Activated CD4-positive, CD25-positive, alpha-beta regulatory T cell treated with anti-CD3 and anti-CD28 coated beads, Interleukin-2, amount 50 U/mL, for 16 hours (primary cell): ENCODE measurements at regions not wholly inside any gene's neighbourhood (a gene's known extent, or its start where the extent isn't known, plus 50 kb on each side); places are given as distances from the start of the nearest gene placed in this dataset.
"Not testable (repeated sequence)": the region's sequence is repeated elsewhere in the genome, so short reads cannot be mapped to it uniquely, and the experiment has no call there.

Experiments
- DNase-seq: peaks from one replicate; pipeline ENCODE4 v3.0.0-alpha.2; 2020; ENCODE audit warnings: low read depth, low spot score

DNA sequence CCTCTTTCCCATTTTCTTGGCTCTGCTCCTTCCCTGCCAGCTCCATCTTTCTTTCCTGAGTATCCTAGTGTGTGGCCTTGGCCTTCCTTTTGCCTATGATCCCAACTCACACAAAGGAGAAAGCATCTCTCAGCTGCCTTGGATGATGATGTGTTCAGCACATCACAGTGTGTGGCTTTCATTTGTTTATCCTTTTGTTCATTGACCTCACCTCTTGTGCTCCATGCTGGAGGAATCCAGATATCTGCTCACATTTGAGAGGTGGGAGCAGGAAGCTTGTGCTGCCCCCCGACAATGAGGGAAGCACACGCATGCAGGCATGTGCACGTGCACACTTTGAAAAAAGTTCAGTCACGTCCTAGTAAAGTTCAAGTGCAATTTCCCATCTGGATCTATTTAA lies 131.0 kb downstream of the SMIM20 start:
- no peak for DNase-seq

DNA sequence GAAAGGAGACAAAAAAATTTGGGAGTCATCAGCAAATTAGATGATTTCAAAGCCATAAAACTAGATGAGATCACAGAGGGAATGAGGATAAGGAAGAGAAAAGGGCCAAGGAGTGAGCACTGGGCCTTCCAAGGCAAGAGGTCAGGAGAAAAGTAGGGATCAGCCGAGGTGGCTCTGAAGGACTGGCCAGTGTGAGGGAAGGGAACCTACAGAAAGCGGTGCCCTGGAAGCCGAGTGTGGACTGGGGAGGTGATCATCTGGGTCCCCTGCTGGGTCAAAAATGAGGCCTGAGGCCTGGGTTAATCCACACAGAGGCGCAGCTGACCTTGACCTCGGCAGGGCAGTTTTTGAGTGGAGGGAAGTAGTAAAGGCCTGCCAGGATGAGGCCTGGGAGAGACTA lies 133.8 kb downstream of the SMIM20 start:
- no peak for DNase-seq

DNA sequence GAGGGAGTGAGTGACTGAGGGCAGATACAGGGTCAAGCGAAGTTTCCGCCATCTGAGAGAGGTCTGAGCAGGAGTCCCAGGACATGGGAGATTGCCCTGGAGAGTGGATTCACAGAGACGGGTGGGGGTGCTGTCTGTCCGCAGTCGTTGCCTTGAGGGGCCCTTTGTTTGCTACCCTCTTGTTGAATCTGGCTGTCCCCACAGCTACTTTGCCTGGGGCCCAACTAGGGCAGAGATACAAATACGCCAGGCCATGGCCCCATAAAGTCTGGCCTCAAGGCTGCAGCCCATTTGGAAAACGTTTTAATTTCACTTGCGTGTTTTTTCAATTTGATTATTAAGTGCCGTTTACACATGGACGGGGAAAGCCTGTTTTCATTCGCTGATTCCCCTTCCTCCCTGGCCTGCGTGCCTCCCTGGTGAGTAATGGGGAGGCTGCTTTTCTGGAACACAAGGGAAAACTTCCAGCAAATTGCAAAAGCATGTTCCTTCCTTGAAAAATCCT lies 134.4 kb downstream of the SMIM20 start:
- DNase-seq: no peak

DNA sequence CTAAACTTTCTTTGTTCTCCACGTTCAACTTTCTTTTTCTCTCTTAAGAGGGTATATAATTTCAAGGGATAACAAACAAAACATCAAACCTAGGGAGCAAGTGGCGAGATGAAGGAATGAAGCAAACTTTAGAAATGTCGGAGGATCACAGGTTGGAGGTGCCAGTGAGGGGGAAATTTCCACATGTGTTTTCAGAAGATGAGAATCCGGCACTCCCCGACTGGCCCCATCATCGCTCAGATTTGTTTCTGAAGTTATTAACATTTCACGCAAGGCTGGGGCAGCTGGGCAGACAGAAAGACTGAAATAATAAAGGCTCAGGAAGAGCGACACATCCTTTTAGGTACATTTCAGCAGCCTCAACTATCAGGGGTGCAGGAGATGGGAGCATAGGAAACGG lies 134.9 kb downstream of the SMIM20 start:
- DNase-seq: no peak

DNA sequence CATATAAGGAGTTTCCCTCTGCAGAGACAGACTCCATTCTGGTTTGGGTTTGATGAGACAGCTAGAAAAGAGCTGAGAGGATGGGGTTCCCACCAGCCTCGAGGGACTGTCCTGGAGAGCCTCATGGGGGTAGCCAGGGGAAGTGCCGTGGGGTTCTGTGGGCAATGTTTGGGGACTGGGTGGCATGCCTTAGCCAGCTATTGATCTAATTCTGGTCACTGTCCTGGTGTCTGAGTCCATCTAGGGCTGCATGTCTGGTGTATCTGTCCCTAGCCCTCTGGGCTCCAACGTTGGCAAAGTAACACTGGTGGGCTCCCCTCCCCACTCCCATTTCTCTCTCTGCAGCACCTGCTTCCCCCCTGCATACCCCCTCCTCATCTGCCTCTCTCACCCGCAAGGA lies 135.4 kb downstream of the SMIM20 start:
- no peak for DNase-seq

DNA sequence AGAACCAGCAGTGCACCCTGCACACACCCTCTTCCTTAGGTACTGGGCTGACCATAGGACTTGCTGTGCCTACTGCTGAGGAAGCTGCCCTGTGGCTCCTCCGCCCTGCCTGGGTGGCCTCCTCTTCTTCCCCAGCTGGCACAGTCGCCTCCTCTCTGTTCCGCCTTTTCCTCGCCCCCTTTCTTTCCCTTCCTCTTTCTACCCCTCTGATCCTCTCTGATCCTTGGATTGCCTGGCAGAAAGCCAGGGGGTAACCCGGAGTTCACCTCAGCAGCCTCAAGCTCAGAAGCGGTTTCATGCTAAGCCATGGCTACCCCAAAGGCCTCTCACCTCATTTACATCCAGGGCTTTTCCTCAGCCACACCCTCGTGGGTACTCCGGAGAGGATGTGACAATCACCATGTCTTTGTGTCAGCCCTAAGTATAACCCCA lies 136.2 kb downstream of the SMIM20 start:
- DNase-seq: no peak

DNA sequence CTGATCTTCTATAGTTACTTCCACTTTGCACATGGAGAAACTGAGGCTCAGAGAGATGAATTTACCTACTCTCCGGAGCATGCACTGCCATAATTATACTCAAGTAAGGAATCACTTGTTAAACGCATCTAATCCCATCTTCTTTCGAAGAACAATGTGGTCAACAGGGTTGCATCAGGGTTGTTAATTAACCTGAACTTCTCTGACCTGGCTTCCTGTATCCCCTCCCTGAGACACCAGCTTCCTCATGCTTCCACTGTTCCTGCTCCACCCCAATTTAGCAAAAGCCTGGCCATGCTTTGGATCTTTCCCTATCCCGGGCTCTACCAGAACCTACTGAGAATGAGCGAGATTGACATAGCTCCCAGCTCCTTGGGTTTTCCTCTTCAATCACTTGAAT lies 136.7 kb downstream of the SMIM20 start:
- DNase-seq: no peak

DNA sequence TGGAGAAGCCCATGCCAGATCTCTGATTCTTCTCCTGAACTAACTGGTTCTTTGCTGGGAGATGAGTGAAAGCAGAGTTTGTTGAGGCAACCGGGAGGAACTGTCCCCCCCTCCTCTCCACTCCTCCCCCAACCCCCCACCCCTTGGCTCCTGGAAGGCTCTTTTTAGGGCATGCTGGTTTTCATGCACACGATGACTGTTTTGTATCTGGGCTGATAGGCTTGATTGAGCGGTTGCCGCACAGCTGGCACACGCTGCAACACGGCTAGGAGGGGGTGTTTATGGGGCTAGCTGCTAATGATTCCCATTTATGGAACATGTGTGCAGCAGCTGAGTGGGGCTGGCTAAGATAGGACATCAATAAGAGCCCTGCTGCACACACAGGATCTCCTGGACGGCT lies 137.2 kb downstream of the SMIM20 start:
- DNase-seq: no peak

DNA sequence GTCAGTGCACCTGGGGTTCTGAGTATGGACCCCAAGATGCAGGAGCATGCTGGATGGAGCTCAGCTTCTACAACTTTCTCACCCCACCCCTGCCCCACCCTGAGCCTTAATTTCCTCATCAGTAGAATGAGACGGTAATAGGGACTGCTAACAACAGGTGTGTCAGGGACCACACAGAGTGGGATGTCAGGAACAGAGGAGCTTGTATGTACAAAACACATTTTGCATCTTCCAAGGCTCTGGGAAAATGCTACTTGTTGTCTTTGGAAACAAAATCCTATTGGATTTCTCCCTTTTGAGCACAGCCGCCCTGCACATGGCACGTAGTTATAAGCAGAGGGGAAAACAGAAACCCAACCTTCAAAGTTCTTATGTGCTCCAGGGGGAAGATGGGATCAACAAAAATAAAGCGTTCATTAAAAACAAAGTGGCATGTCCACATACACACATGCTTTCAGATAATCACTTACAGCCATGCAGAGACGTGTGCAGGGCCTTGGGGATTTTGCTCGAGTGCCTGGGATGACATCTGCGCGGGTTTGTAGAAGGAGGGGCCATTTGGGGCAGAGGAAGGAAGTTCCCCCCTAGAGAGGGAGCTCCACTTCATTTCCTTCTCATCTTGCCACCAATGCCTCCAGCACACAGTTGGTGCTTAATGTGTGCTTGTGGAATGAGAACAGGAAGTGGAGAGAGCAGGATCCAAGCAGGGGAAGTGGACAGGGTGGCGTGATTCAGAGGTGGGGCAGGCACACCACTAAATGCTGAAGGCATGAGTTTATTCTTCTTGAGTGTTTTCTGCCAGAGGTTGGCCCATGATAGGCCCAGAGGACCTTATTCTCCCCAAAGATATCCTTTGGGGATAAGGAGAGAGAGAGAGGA lies 138.9 kb downstream of the SMIM20 start:
- no peak for DNase-seq

DNA sequence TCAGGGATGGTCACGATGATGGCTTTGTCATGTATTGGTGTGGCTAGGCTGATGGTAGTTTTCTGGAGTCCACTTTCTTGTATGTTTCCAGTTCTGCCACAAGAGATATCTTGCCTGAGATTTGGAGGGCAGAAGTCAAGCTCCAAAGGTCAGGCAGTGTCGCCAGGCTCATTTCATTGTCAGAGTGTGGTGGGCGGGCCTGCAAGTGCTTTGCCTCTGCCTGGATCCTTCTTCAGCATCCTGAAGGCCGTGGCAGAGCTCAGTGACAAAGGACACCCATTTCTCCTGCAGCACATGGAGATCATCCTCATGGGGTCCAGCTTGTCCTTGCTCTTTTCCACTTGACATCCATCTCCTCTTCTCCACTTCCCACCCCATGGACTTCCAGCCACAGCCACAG lies 139.7 kb downstream of the SMIM20 start:
- DNase-seq: no peak

DNA sequence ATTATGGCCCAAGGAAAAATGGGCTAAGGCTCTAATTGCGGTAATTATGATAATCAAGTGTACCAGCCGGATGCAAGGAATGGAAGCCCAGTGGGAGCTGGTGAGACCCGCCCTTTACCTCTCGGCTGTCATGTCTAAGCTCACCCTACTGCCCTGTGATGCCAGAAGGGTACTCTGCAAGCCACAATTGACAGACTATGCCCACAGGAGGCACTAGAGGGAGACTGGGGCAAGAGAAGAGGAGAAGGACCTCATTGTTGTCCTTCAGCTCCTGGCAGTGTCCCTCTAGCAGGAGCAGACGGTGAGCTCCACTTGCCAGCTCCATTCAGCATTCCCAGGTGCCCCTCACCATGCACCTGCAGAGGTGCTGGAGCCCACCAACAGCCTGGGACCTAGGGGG lies 141.8 kb downstream of the SMIM20 start:
- no peak for DNase-seq

DNA sequence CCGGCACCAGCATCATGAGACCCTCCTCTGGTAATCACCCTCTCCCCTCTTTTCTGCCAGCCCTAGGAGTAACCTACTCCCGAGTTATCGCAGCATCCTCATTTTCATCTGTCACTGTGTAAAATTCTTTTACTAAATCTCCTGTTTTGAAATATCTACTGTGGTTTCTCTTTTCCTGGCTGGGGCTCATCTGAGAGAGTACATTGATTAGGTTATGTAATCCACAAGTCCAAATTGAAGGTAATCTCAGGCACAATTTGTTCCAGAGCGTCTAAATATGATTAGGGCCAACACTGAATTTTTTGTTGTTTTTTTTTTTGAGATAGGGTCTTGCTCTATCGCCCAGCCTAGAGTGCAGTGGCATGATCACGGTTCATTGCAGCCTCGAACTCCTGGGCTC lies 142.4 kb downstream of the SMIM20 start:
- no peak for DNase-seq

DNA sequence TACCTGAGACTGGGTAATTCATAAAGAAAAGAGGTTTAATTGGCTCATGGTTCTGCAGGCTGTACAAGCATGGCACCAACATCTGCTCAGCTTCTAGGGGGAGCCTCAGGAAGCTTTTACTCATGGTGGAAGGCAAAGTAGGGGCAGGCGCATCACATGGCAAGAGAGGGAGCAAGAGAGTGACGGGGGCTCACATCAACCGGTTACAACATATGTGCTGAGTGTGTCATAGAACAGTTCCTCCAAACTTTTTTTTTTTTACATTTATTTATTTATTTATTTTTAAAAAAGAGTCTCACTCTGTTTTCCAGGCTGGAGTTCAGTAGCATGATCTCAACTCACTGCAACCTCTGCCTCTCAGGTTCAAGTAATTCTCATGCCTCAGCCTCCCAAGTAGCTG lies 143.8 kb downstream of the SMIM20 start:
- DNase-seq: not testable (repeated sequence)

DNA sequence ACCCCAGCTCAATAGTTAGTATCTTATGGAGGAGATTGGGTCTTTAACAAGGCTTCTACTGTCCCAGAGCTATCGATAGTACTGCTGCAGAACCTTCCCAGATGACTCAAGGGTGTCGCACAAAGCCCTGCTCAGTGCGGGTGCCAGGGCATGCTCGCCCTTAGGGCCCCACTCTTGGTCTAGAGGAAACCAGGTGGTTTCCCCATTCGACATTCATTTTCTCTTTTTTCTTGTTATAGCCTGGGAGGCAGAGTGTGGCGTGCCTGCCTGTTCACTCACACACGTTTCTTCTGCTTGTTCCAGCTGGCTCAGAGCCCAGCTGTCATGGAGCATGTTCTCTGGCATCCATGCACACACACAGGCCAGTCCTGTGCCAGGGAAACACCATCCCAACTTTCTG lies 144.5 kb downstream of the SMIM20 start:
- DNase-seq: no peak

DNA sequence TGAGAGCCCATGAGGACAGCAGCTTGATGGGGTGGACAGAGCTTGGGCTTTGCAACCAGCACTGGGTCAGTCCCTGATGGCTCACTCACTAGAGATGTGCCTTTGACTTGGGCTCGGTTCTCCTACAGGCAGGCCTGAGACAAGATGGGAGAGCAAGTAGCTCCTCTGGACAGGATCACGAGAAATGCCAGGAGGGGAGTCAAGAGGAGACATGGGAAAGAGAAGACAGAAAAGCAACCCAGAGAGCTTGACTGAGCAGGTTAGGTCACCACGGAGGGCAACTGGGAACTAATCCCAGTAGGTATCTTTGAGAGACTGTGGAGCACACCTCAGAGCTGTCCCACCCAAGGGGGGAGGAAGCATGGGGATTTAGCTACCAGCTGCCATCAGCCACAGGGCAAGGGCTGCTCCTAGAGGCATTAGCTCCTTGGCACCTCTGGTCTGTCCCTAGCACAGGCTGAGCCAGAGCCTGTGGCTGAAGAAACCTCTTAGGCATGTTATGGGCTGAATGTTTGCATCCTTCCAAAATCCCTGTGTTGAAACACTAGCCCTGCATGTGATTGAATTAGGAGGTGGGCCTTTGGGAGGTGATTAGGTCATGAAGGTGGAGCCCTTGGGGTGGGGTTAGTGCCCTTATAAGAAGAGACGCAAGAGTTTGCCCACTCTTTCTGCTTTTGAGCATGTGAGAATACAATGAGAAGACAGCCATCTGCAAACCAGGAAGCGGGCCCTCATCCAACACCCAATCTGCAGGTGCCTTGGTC lies 145.6 kb downstream of the SMIM20 start:
- no peak for DNase-seq

DNA sequence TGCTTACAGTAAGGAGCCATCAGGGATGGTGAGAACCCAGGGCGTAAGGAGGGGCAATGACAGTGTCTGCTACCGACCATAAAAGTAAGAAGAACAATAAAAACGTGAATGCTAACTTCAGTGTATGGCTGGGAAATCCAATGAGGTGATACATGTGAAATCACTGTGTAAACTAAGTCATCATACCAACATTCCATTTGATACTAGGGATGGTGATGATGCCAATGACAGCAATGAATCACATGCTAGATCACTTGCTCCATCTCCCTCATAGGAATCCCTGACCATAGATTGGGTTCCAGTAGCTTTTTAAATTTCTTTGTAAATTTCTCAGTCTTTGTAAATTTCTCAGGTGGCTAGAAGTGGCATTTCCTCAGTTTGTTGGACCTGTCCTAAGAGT lies 146.3 kb downstream of the SMIM20 start:
- no peak for DNase-seq

DNA sequence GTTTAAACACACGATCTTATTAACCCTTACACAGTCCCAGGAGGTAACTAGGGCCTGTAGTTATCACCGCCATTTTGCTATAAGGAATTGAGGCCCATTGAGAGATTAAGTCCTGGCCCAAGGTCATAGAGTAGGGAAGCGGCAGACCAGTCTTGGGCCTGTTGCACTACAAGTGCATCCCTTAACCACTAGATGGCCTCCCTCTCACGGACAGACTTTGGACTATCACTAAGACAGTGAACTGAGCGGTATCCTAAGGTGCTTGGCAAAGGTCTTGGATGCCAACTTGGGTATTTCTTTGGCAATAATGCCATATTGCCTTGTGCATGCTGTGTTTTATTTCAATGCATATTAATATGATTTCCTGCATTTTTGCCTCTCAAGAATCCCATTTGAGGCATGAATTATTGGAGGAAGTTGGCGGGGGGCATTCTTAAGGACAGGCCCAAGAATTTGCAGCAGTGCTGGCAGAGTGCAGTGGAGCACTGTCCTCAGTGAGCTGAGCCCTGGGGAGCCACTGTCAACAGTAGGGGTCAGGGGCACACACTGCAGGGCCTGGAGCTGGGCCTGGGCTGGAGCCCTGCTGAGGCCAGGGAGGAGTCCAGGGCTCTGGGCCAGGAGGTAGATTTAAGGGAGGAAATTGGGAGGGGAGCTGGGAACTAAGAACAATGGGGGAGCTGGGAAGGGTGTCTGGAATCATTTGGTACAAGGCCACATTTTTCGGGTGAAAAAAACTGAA lies 147.4 kb downstream of the SMIM20 start:
- DNase-seq: no peak

DNA sequence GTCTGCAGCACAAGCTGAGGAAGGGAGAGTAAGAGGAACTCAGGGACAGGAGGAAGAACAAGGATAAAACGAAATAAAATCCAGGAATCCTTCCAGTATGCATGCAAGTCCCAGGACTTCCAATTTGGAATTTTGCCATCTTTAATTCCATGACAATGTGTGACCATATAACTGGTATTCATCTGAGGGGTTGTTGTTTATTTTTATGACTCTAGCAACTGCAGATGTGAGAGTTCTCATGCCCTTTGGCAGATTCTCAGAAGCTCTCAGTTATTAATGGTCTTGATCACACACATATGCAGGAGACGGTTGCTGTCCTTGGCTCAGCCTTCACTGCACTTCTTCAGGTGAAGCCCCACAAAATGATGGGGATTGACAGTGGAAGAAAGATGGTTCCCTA lies 148.2 kb downstream of the SMIM20 start:
- no peak for DNase-seq

DNA sequence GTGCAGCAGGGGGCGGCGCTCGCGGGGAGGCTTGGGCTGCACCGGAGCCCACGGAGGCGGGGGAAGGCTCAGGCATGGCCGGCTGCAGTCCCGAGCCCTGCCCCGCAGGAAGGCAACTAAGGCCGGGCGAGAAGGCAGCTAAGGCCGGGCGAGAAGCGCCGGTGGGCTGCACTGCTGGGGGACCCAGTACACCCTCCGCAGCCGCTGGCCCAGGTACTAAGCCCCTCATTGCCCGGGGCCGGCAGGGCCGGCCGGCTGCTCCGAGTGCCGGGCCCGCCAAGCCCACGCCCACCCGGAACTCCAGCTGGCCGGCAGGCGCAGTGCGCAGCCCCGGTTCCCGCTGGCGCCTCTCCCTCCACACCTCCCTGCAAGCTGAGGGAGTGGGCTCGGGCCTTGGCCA lies 150.0 kb downstream of the SMIM20 start:
- not testable (repeated sequence) for DNase-seq

DNA sequence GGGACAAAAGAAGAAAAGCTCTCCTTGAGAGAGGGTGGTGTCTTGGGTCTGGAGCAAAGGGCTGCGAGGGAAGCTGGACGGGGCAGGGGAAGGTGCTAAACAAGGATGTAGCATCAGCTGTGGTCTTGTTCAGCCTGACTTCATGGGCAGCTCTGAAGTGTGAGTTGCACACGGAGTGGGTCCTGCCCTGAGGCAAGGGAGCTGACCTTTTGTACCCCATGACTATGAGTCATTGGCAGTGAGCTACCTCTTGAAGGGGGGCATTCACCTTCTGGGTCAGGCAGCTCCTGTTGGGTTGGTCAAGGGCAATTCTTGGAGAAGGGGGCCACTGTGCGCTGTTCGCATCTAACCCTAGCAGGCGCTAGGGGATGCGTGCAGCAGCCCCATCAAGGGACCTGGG lies 151.8 kb downstream of the SMIM20 start:
- DNase-seq: no peak

DNA sequence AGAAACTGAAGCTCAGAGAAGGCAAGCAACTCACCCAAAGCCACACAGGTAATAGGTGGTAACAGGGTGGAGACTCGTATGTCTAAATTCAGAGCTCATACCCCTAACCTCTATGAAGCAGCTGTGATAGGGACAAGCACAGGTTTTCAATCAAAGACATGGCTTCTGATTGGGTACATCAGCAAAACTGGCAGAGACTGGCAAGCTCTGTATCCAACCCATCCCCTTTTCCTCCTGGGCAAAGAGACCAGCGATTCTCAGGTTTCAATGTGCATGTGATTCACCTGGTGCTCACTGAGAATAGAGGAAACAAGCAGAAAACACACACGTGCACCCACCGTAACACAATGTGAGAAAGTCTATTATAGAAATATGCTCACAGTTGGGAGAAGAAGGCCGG lies 153.0 kb downstream of the SMIM20 start:
- DNase-seq: no peak

DNA sequence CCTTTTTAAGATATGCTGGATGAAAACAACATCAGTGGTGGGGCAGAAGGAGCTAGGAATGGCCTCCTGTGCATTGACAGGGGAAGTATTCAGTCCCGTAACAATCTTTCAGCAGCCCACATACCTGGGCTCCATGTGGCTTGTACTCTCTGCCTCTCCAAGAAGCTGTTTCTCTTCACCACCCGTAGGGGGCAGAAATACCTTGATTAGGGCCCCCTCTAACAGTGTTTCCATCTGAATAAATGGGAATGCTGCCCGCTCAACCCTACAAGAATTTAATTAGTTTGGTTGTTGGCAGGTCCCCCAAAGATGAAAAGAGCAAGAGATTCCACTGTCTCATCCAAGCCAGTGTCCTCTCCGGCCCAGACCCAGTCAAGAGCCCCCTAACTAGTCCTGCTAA lies 155.2 kb downstream of the SMIM20 start:
- DNase-seq: no peak
